Suprapubic skin (tissue), 4 donors: ENCODE measurements at regions not wholly inside any gene's neighbourhood (a gene's known extent, or its start where the extent isn't known, plus 50 kb on each side); places are given as distances from the start of the nearest gene placed in this dataset.

ENCODE experiments used
- CTCF ChIP-seq, 2 donors: fragments of 200-600 bp in 1 of 2; fragments of 450-650 bp in 1 of 2; sonication (generic) in 1 of 2; IDR thresholded peaks; one replicate each; pipeline ENCODE4 v1.5.1; 2016 to 2019; ENCODE audit warnings: antibody characterized with exemption in 2 of 2, mild to moderate bottlenecking in 1 of 2, moderate library complexity in 1 of 2
- EP300 ChIP-seq: sonication (generic); formaldehyde crosslinking; IDR thresholded peaks from one replicate; pipeline ENCODE4 v1.6.1; 2017; ENCODE audit warnings: antibody characterized with exemption
- POLR2AphosphoS5 ChIP-seq, 3 donors: sonication (generic); formaldehyde crosslinking; IDR thresholded peaks; one replicate each; pipeline ENCODE4 v1.6.1; 2017; ENCODE audit warnings: antibody characterized with exemption in 3 of 3

GRCh38 chr1:22388671-22389450, 62.8 kb upstream of the ZBTB40 start:
- TF ChIP-seq CTCF (IDR thresholded peaks at IDR 0.05) = no peak
- no peak for TF ChIP-seq EP300
- no peak for TF ChIP-seq POLR2AphosphoS5 (IDR thresholded peaks at IDR 0.05)
